GM23338 (cell line): ENCODE measurements at regions not wholly inside any gene's neighbourhood (a gene's known extent, or its start where the extent isn't known, plus 50 kb on each side); places are given as distances from the start of the nearest gene placed in this dataset.
A peak's percentile ranks its signal among the peaks of the same experiment; 100 is the strongest.
"Not testable (repeated sequence)": the region's sequence is repeated elsewhere in the genome, so short reads cannot be mapped to it uniquely, and the experiment has no call there.

ENCODE experiments used
- ATAC-seq: fragments of 200-7000 bp; cut with Tn5 transposase; 3 replicates; pipeline ENCODE4 v1.9.1; 2020
- DNase-seq: peaks from one replicate; pipeline ENCODE4 v3.0.0-alpha.2; 2015; ENCODE audit warnings: low spot score
- H2AFZ ChIP-seq: fragments of 200-600 bp; sonication (generic); 2 replicates; pipeline ENCODE4 v1.8.0; 2016; ENCODE audit warnings: antibody characterized with exemption, mild to moderate bottlenecking, moderate library complexity
- H3F3A ChIP-seq: fragments of 200-600 bp; sonication (generic); replicated peaks from 2 replicates; pipeline ENCODE4 v1.8.0; 2017; ENCODE audit warnings: antibody characterized with exemption, mixed run types, low read depth
- H3K27ac ChIP-seq: fragments of 200-600 bp; sonication (generic); 2 replicates; pipeline ENCODE4 v1.6.1; 2016; ENCODE audit warnings: low read depth
- H3K27me3 ChIP-seq: fragments of 200-600 bp; sonication (generic); 2 replicates; pipeline ENCODE4 v1.8.0; 2016; ENCODE audit warnings: mild to moderate bottlenecking, mixed run types, moderate library complexity; ENCODE audit not compliant: insufficient read depth
- H3K36me3 ChIP-seq: fragments of 200-600 bp; sonication (generic); 2 replicates; pipeline ENCODE4 v1.8.0; 2016; ENCODE audit warnings: mild to moderate bottlenecking; ENCODE audit not compliant: insufficient read depth
- H3K4me1 ChIP-seq: fragments of 200-600 bp; sonication (generic); 2 replicates; pipeline ENCODE4 v1.8.0; 2016; ENCODE audit warnings: mild to moderate bottlenecking, moderate library complexity; ENCODE audit not compliant: insufficient read depth
- H3K4me2 ChIP-seq: fragments of 200-600 bp; sonication (generic); 2 replicates; pipeline ENCODE4 v1.7.1; 2017; ENCODE audit warnings: mixed run types
- H3K4me3 ChIP-seq: fragments of 200-600 bp; sonication (generic); 2 replicates; pipeline ENCODE4 v1.6.1; 2016; ENCODE audit warnings: mixed run types
- H3K79me2 ChIP-seq: fragments of 200-600 bp; sonication (generic); replicated peaks from 2 replicates; pipeline ENCODE4 v1.8.0; 2017; ENCODE audit warnings: mild to moderate bottlenecking; ENCODE audit not compliant: insufficient read depth
- H3K9me2 ChIP-seq: fragments of 200-600 bp; sonication (generic); 2 replicates; pipeline ENCODE4 v1.8.0; 2017; ENCODE audit not compliant: insufficient read depth
- H4K20me1 ChIP-seq: fragments of 200-600 bp; sonication (generic); replicated peaks from 2 replicates; pipeline ENCODE4 v1.8.0; 2017; ENCODE audit warnings: mild to moderate bottlenecking; ENCODE audit not compliant: insufficient read depth
- H3K27ac Mint-ChIP-seq: 2 replicates; pipeline ENCODE4 v1.8.0; 2020; ENCODE audit warnings: inconsistent platforms, mild to moderate bottlenecking, moderate library complexity, mixed read lengths
- H3K27me3 Mint-ChIP-seq: 3 replicates; pipeline ENCODE4 v1.8.0; 2022; ENCODE audit warnings: low read depth, mild to moderate bottlenecking, moderate library complexity, mixed read lengths, inconsistent platforms; ENCODE audit not compliant: insufficient read depth, poor library complexity
- H3K36me3 Mint-ChIP-seq: 3 replicates; pipeline ENCODE4 v1.8.0; 2021; ENCODE audit warnings: low read depth, mild to moderate bottlenecking, inconsistent platforms, moderate library complexity, mixed read lengths
- H3K4me1 Mint-ChIP-seq: 3 replicates; pipeline ENCODE4 v1.8.0; 2020; ENCODE audit warnings: mild to moderate bottlenecking, inconsistent platforms, mixed read lengths
- H3K4me3 Mint-ChIP-seq: 3 replicates; pipeline ENCODE4 v1.8.0; 2021; ENCODE audit warnings: moderate library complexity, mild to moderate bottlenecking, inconsistent platforms, mixed read lengths
- H3K9me3 Mint-ChIP-seq: 3 replicates; pipeline ENCODE4 v1.8.0; 2020; ENCODE audit warnings: moderate library complexity, mild to moderate bottlenecking, inconsistent platforms, mixed read lengths
- EZH2 ChIP-seq: fragments of 200-600 bp; sonication (generic); IDR thresholded peaks from one replicate; pipeline ENCODE4 v1.8.0; 2017; ENCODE audit warnings: antibody characterized with exemption, mild to moderate bottlenecking, low read depth; ENCODE audit not compliant: unreplicated experiment
- JUNB ChIP-seq: IDR thresholded peaks from one replicate; pipeline ENCODE4 v1.6.1; 2016; ENCODE audit warnings: antibody characterized with exemption; ENCODE audit not compliant: unreplicated experiment
- REST ChIP-seq: IDR thresholded peaks from one replicate; pipeline ENCODE4 v1.6.1; 2018; ENCODE audit warnings: antibody characterized with exemption; ENCODE audit not compliant: unreplicated experiment
- STAT1 ChIP-seq: IDR thresholded peaks from one replicate; pipeline ENCODE4 v1.6.1; 2016; ENCODE audit warnings: antibody characterized with exemption; ENCODE audit not compliant: unreplicated experiment
- ZNF114 ChIP-seq: fragments of 250-450 bp; sonication (Bioruptor Pico); IDR thresholded peaks from 2 replicates; pipeline ENCODE4 v1.5.0; 2020; ENCODE audit warnings: mild to moderate bottlenecking, moderate library complexity
- ZNF331 ChIP-seq: fragments of 250-450 bp; sonication (Bioruptor Pico); IDR thresholded peaks from 2 replicates; pipeline ENCODE4 v1.5.0; 2020; ENCODE audit warnings: low read depth, mild to moderate bottlenecking, moderate library complexity
- TF ChIP-seq, protein P1 (sequence below), 2 experiments: fragments of 200-600 bp in 1 of 2; sonication (generic) in 1 of 2; conservative IDR thresholded peaks; 2 replicates each; pipeline versions ENCODE4 v1.5.1 to v1.6.1; 2016 to 2017; ENCODE audit warnings: antibody characterized with exemption in 2 of 2, low read depth in 2 of 2, mild to moderate bottlenecking in 2 of 2, moderate library complexity in 1 of 2

GRCh38 chr1:121551491-121551890 lies 366.7 kb downstream of the SRGAP2C start:
- H4K20me1 ChIP-seq, H3K27ac Mint-ChIP-seq, H3K9me3 Mint-ChIP-seq, H3K4me3 Mint-ChIP-seq, H3K4me2 ChIP-seq, DNase-seq, H3K36me3 ChIP-seq, H3F3A ChIP-seq, H3K27ac ChIP-seq, H3K27me3 Mint-ChIP-seq, H3K9me2 ChIP-seq, H2AFZ ChIP-seq, H3K27me3 ChIP-seq, H3K79me2 ChIP-seq, H3K36me3 Mint-ChIP-seq, H3K4me3 ChIP-seq, ATAC-seq: not testable (repeated sequence)
- peaks cover 25% of the 10 kb centered on the region for H3K4me1 ChIP-seq
- H3K4me1 Mint-ChIP-seq: peaks cover 27% of the 10 kb centered on the region

DNA sequence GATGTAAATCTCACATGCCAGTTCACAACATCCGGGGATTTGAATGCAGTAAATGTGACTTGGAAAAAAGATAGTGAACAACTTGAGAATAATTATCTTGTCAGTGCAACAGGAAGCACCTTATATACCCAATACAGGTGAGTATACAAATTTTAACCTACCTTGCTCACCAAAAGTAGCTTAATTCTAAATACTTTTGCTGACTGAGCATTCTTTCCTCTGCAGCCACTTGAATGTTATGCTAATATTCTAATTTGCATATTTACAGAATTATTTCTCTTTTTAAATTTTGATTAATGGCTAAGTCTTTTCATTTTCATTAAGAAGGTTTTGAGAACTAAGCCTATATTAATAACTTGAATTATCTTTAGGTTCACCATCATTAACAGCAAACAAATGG lies 371.8 kb downstream of the SRGAP2C start:
- not testable (repeated sequence) for ATAC-seq, H3K36me3 ChIP-seq, H3K9me3 Mint-ChIP-seq, H3F3A ChIP-seq, DNase-seq, H3K27me3 ChIP-seq, H3K36me3 Mint-ChIP-seq, H4K20me1 ChIP-seq, H2AFZ ChIP-seq, H3K27me3 Mint-ChIP-seq, H3K4me3 ChIP-seq, H3K79me2 ChIP-seq, H3K9me2 ChIP-seq
- H3K4me1 Mint-ChIP-seq: peaks cover 56% of the 10 kb centered on the region
- Histone ChIP-seq H3K27ac (peak overlapping the region; percentile 57; the same call in 1 of the 2 replicates), H3K4me1 (peaks cover 54% of the 10 kb centered on the region), H3K4me2 (peak overlapping the region; percentile 14)
- peak overlapping the region; percentile 30; the same call in 1 of the 3 replicates for H3K4me3 Mint-ChIP-seq
- peak overlapping the region; percentile 92 for H3K27ac Mint-ChIP-seq

DNA sequence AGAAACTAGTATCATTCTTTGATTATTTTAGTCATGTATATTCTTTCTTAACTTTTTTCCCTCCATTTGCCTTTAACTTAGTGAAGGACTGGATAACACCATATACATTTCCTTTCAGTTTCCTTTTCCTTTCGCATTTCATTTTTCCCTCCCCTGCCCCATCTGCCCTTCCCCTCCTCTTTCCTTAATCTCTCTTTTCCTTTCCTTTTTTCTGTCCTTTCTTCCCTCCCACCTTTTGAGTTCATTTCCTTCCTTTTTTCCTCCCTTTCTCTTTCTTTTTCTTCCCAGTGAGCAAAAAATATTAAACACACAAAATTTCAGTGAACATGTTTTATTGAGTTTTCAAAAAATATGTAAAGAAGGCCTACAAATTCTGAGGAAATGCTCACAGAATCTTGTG lies 373.3 kb downstream of the SRGAP2C start:
- not testable (repeated sequence) for H3K79me2 ChIP-seq, H3K27me3 Mint-ChIP-seq, H3K36me3 ChIP-seq, H3K9me2 ChIP-seq, H3K9me3 Mint-ChIP-seq, H3K27me3 ChIP-seq, H2AFZ ChIP-seq, H4K20me1 ChIP-seq, H3K36me3 Mint-ChIP-seq, H3F3A ChIP-seq, H3K4me3 ChIP-seq, ATAC-seq, DNase-seq
- peak overlapping the region; percentile 0; the same call in 1 of the 3 replicates for H3K4me3 Mint-ChIP-seq
- H3K4me2 ChIP-seq: peak overlapping the region; percentile 2; the same call in 1 of the 2 replicates
- H3K4me1 ChIP-seq: peaks cover 54% of the 10 kb centered on the region
- peak overlapping the region; percentile 82 for H3K27ac ChIP-seq
- peak overlapping the region; percentile 95 for H3K27ac Mint-ChIP-seq
- peaks cover 62% of the 10 kb centered on the region for H3K4me1 Mint-ChIP-seq

DNA sequence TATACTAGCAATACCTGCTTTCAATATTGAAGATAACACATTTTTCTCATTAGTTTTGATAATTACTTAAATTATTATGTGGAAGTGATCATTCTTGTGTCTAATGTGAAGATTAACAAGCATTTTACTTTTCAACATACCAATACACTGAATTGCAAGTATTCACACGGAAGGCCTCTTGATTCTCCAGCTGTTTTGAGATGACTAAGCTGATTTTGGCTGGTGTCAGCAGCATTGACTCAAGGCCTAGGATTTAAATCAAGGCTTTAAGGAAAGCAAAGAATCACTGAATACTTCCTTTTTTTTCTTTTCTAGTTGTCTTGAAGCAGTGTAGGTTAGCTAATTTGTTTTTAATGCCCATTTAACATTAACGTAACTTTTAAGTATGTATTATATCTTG lies 373.7 kb downstream of the SRGAP2C start:
- Mint-ChIP-seq H3K4me3 (no peak overlapping the region), H3K27ac (peak overlapping the region; percentile 95), H3K9me3 (no peaks in the 10 kb centered on the region), H3K36me3 (no peaks in the 10 kb centered on the region), H3K27me3 (peaks cover 3% of the 10 kb centered on the region), H3K4me1 (peaks cover 63% of the 10 kb centered on the region)
- DNase-seq (peak; percentile 63), ATAC-seq (peak; percentile 62; the same call in 2 of the 3 replicates)
- H2AFZ ChIP-seq: no peak overlapping the region
- no peaks in the 10 kb centered on the region for H4K20me1 ChIP-seq
- H3K36me3 ChIP-seq: no peaks in the 10 kb centered on the region
- no peak overlapping the region for H3K4me3 ChIP-seq
- TF ChIP-seq EZH2 (no peak), ZNF114 (CRISPR knock-in tag) (no peak), REST (no peak), STAT1 (no peak), ZNF331 (CRISPR knock-in tag) (no peak), JUNB (no peak)
- TF ChIP-seq, protein P1, sequence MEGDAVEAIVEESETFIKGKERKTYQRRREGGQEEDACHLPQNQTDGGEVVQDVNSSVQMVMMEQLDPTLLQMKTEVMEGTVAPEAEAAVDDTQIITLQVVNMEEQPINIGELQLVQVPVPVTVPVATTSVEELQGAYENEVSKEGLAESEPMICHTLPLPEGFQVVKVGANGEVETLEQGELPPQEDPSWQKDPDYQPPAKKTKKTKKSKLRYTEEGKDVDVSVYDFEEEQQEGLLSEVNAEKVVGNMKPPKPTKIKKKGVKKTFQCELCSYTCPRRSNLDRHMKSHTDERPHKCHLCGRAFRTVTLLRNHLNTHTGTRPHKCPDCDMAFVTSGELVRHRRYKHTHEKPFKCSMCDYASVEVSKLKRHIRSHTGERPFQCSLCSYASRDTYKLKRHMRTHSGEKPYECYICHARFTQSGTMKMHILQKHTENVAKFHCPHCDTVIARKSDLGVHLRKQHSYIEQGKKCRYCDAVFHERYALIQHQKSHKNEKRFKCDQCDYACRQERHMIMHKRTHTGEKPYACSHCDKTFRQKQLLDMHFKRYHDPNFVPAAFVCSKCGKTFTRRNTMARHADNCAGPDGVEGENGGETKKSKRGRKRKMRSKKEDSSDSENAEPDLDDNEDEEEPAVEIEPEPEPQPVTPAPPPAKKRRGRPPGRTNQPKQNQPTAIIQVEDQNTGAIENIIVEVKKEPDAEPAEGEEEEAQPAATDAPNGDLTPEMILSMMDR (conservative IDR thresholded peaks at IDR 0.05; ENCODE audit: low read depth in 2 of 2): no peak
- no peaks in the 10 kb centered on the region for H3K9me2 ChIP-seq
- peaks cover 54% of the 10 kb centered on the region for H3K4me1 ChIP-seq
- H3F3A ChIP-seq: no peaks in the 10 kb centered on the region
- H3K27ac ChIP-seq: peak overlapping the region; percentile 82
- H3K27me3 ChIP-seq: no peaks in the 10 kb centered on the region
- 0 out of 2 replicates have a peak, but pooled peaks cover 3% of the 10 kb centered on the region for H3K79me2 ChIP-seq
- peak overlapping the region; percentile 2; the same call in 1 of the 2 replicates for H3K4me2 ChIP-seq
